Lung (tissue), 11 donors: ENCODE measurements at regions not wholly inside any gene's neighbourhood (a gene's known extent, or its start where the extent isn't known, plus 50 kb on each side); places are given as distances from the start of the nearest gene placed in this dataset.
"Not testable (repeated sequence)": the region's sequence is repeated elsewhere in the genome, so short reads cannot be mapped to it uniquely, and the experiment has no call there.

Source experiments
- ATAC-seq: fragments of 200-7000 bp; cut with Tn5 transposase; one replicate; pipeline ENCODE4 v1.9.1; 2020; ENCODE audit warnings: moderate number of reproducible peaks; ENCODE audit not compliant: insufficient read depth, low FRiP score
- DNase-seq, 3 donors: peaks; one replicate each; pipeline ENCODE4 v3.0.0-alpha.2; 2013 to 2017
- H3K27ac ChIP-seq, 2 donors: one replicate each; pipeline ENCODE4 v1.5.1; 2013; ENCODE audit warnings: mild to moderate bottlenecking in 2 of 2, moderate library complexity in 2 of 2, control low read depth in 1 of 2, inconsistent platforms in 1 of 2, low read depth in 1 of 2, low read length in 1 of 2
- H3K27me3 ChIP-seq, 3 donors: one replicate each; pipeline ENCODE4 v1.5.1; 2013; ENCODE audit warnings: low read length in 2 of 3; ENCODE audit not compliant: control insufficient read depth in 3 of 3, insufficient read depth in 3 of 3
- H3K36me3 ChIP-seq, 4 donors: one replicate each; pipeline ENCODE4 v1.5.1; 2013; ENCODE audit warnings: low read length in 4 of 4, mild to moderate bottlenecking in 1 of 4, moderate library complexity in 1 of 4; ENCODE audit not compliant: control insufficient read depth in 4 of 4, insufficient read depth in 4 of 4
- H3K4me1 ChIP-seq, 5 donors: one replicate each; pipeline ENCODE4 v1.5.1; 2013; ENCODE audit warnings: low read length in 5 of 5, mild to moderate bottlenecking in 2 of 5, moderate library complexity in 1 of 5; ENCODE audit not compliant: control insufficient read depth in 5 of 5, insufficient read depth in 5 of 5
- H3K4me3 ChIP-seq: one replicate; pipeline ENCODE4 v1.5.1; 2013; ENCODE audit warnings: mild to moderate bottlenecking, control low read depth, moderate library complexity
- H3K9ac ChIP-seq, 2 donors: one replicate each; pipeline ENCODE4 v1.5.1; 2013; ENCODE audit warnings: low read length in 2 of 2, control low read depth in 1 of 2; ENCODE audit not compliant: insufficient read depth in 1 of 2
- H3K9me3 ChIP-seq, 4 donors: one replicate each; pipeline ENCODE4 v1.5.1; 2013; ENCODE audit warnings: low read length in 3 of 4, mild to moderate bottlenecking in 1 of 4, moderate library complexity in 1 of 4; ENCODE audit not compliant: control insufficient read depth in 4 of 4, insufficient read depth in 3 of 4
- CTCF ChIP-seq: IDR thresholded peaks from 2 replicates; pipeline ENCODE4 v1.5.1; 2012; ENCODE audit warnings: mild to moderate bottlenecking; ENCODE audit errors: control extremely low read depth, extremely low read depth
- WGBS, 2 donors: extraction: QIAGEN DNeasy Blood & Tissue Kit; methylation state at CpG; one replicate each; pipeline ENCODE4 v1.1.7; 2013; 5-methylcytosine and 5-hydroxymethylcytosine counted together
- donor health status: control.
- donor health status: control.
- donor health status: Bipolar disorder and iron deficiency.
- donor health status: healthy.
- donor health status: DM: yes; HTN: yes; CAD: no.

DNA sequence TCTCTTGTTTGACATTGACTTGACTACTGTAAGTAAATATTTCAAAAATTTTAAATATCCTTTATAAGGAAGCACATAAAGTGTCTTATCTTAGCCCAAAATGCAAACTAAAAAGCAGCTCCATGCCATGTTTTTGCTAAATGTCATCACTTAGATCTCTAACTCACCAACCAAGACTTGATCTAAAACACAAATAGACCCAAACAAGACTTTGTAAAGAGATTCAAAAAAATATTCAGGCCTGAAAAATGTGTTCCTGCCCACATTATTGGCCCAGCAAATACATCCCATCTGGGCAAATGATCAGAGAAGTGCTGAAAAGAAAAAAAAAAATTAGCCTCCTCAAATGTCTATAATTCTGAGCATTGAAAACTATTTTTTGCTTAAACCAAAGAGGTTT is 187.6 kb downstream of the MREG start:
- Histone ChIP-seq H3K27ac (no peak overlapping the region), H3K9ac (no peak overlapping the region), H3K9me3 (peaks cover 0 to 5% (median 0%) of the 10 kb centered on the region in 4 donors), H3K36me3 (no peaks in the 10 kb centered on the region), H3K4me3 (no peak overlapping the region), H3K4me1 (peaks cover 0 to 28% (median 11%) of the 10 kb centered on the region in 5 donors), H3K27me3 (no peaks in the 10 kb centered on the region)
- TF ChIP-seq CTCF = no peak
- DNase-seq (peak in 2 of 3 donors; percentile 32 to 33), ATAC-seq (no peak)

- H3K4me3 ChIP-seq, H3K27me3 ChIP-seq, ATAC-seq, H3K27ac ChIP-seq, H3K4me1 ChIP-seq, H3K9ac ChIP-seq, H3K36me3 ChIP-seq, H3K9me3 ChIP-seq, DNase-seq: not testable (repeated sequence)
- whole genome bisulfite sequencing, 2 donors = 93 to 95% methylated on average over 4 of the region's 4 CpGs
These were observed 192.1 kb downstream of the MREG start for GRCh38 chr2:215821298-215821697.

DNA sequence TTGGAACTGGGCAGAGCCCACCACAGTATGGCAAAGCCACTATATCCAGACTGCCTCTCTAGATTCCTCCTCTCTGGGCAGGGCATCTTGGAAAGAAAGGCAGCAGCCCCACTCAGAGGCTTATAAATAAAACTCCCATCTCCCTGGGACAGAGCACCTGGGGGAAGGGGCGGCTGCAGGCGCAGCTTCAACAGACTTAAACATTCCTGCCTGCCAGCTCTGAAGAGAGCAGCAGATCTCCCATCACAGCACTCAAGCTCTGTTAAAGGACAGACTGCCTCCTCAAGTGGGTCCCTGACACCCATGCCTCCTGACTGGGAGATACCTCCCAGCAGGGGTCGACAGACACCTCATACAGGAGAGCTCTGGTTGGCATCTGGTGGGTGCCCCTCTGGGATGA is 193.6 kb downstream of the MREG start:
- H3K4me3 ChIP-seq, H3K36me3 ChIP-seq: not testable (repeated sequence)
- 96 to 100% methylated on average over 3 of the region's 3 CpGs for WGBS, 2 donors

GRCh38 chr2:215817046-215817445 is 196.3 kb downstream of the MREG start:
- TF ChIP-seq CTCF = no peak
- Histone ChIP-seq H3K9me3 (peaks cover 0 to 7% (median 0%) of the 10 kb centered on the region in 4 donors), H3K4me1 (no peaks in the 10 kb centered on the region), H3K36me3 (no peaks in the 10 kb centered on the region), H3K4me3 (no peak overlapping the region), H3K9ac (no peak overlapping the region), H3K27ac (no peak overlapping the region), H3K27me3 (no peaks in the 10 kb centered on the region)
- 88 to 89% methylated on average over 1 of the region's 1 CpG for WGBS, 2 donors
- DNase-seq = no peak
- no peak for ATAC-seq

More for the DNA sequence above, 193.6 kb downstream of the MREG start:
- not testable (repeated sequence) for ATAC-seq, H3K27me3 ChIP-seq, H3K9ac ChIP-seq, DNase-seq, H3K4me1 ChIP-seq, H3K27ac ChIP-seq, H3K9me3 ChIP-seq

GRCh38 chr2:215816424-215816823 is 196.9 kb downstream of the MREG start:
- TF ChIP-seq CTCF = no peak
- Histone ChIP-seq H3K36me3 (no peaks in the 10 kb centered on the region), H3K27ac (no peak overlapping the region), H3K4me1 (no peaks in the 10 kb centered on the region), H3K4me3 (no peak overlapping the region), H3K9me3 (peaks cover 0 to 7% (median 0%) of the 10 kb centered on the region in 4 donors), H3K9ac (no peak overlapping the region), H3K27me3 (no peaks in the 10 kb centered on the region)
- no peak for ATAC-seq
- no peak for DNase-seq
- 93 to 97% methylated on average over 5 of the region's 5 CpGs for WGBS, 2 donors
